Esophagus muscularis mucosa (tissue), 3 donors: ENCODE measurements at regions not wholly inside any gene's neighbourhood (a gene's known extent, or its start where the extent isn't known, plus 50 kb on each side); places are given as distances from the start of the nearest gene placed in this dataset.

Experiments used
- POLR2A ChIP-seq: fragments of 450-650 bp; IDR thresholded peaks from one replicate; pipeline ENCODE4 v1.6.1; 2017; ENCODE audit warnings: antibody characterized with exemption, moderate library complexity, mild to moderate bottlenecking, low read depth
- POLR2AphosphoS5 ChIP-seq, 2 donors: sonication (generic); formaldehyde crosslinking; IDR thresholded peaks; one replicate each; pipeline ENCODE4 v1.6.1; 2017; ENCODE audit warnings: antibody characterized with exemption in 2 of 2
- TF ChIP-seq, protein P1 (sequence below), 3 experiments: fragments of 200-600 bp in 2 of 3; fragments of 450-650 bp in 1 of 3; sonication (generic) in 2 of 3; IDR thresholded peaks; one replicate each; pipeline ENCODE4 v1.5.1; 2017 to 2019; ENCODE audit warnings: antibody characterized with exemption in 3 of 3, mild to moderate bottlenecking in 2 of 3, moderate library complexity in 1 of 3

DNA sequence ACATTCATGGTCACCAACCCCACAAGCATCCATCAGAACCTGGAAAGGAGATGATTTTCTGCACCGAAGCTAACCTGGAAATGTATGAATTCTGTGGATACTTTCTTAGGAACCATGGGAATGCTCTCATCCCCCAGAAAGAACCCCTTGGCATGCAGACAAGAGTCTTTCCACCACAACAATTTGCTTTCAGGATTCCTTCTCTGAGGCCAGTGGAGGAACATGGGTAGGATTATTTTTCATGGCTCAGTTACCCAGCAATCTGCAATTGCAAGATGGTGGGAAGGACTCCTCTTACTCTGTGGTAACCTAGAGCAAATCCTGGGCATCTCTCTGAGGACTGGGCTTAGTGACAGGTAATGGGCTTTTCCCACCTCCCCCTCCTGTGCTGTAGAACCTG lies 131.9 kb upstream of the MSX1 start:
- TF ChIP-seq POLR2AphosphoS5 (IDR thresholded peaks at IDR 0.05) = no peak
- no peak for TF ChIP-seq POLR2A
- TF ChIP-seq, protein P1, sequence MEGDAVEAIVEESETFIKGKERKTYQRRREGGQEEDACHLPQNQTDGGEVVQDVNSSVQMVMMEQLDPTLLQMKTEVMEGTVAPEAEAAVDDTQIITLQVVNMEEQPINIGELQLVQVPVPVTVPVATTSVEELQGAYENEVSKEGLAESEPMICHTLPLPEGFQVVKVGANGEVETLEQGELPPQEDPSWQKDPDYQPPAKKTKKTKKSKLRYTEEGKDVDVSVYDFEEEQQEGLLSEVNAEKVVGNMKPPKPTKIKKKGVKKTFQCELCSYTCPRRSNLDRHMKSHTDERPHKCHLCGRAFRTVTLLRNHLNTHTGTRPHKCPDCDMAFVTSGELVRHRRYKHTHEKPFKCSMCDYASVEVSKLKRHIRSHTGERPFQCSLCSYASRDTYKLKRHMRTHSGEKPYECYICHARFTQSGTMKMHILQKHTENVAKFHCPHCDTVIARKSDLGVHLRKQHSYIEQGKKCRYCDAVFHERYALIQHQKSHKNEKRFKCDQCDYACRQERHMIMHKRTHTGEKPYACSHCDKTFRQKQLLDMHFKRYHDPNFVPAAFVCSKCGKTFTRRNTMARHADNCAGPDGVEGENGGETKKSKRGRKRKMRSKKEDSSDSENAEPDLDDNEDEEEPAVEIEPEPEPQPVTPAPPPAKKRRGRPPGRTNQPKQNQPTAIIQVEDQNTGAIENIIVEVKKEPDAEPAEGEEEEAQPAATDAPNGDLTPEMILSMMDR (IDR thresholded peaks at IDR 0.05) = no peak
